ENCODE measurements at regions not wholly inside any gene's neighbourhood (a gene's known extent, or its start where the extent isn't known, plus 50 kb on each side); places are given as distances from the start of the nearest gene placed in this dataset.

DNA sequence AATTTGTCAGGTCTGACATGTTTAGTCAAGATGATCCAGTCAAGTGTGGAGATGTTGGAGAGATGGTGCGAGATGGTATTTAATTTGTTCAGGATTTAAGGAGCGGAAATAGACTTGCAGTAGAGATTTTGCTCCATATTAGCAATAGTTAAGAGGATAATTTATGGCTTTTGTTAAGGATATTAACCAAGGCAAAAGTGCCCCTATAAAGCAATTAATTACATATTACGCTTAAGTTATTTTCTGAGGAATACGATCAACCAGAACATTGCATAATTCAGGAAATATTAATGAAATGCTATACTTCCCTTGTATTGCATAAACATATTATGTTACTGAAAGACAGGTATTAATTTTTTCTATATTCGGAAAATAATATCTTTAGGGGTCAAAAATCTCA, 83.9 kb downstream of the ZIC1 start:
- intact Hi-C loops (cut with DNase I), result no loop called here
- Histone ChIP-seq H3K27me3 (no peaks in the 10 kb centered on the region), H3K9me3 (no peaks in the 10 kb centered on the region), H3K36me3 (no peaks in the 10 kb centered on the region), H3K27ac (no peak overlapping the region), H3K4me1 (no peaks in the 10 kb centered on the region), H3K4me3 (no peak overlapping the region)
- no peak for DNase-seq
- WGBS, 4 donors, result 94 to 96% (median 94%) methylated on average over 5 of the region's 5 CpGs
- no peak for ATAC-seq
- TF ChIP-seq, protein P1, sequence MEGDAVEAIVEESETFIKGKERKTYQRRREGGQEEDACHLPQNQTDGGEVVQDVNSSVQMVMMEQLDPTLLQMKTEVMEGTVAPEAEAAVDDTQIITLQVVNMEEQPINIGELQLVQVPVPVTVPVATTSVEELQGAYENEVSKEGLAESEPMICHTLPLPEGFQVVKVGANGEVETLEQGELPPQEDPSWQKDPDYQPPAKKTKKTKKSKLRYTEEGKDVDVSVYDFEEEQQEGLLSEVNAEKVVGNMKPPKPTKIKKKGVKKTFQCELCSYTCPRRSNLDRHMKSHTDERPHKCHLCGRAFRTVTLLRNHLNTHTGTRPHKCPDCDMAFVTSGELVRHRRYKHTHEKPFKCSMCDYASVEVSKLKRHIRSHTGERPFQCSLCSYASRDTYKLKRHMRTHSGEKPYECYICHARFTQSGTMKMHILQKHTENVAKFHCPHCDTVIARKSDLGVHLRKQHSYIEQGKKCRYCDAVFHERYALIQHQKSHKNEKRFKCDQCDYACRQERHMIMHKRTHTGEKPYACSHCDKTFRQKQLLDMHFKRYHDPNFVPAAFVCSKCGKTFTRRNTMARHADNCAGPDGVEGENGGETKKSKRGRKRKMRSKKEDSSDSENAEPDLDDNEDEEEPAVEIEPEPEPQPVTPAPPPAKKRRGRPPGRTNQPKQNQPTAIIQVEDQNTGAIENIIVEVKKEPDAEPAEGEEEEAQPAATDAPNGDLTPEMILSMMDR (IDR thresholded peaks at IDR 0.05), result no peak
- TF ChIP-seq POLR2A (IDR thresholded peaks at IDR 0.05), result no peak

DNA sequence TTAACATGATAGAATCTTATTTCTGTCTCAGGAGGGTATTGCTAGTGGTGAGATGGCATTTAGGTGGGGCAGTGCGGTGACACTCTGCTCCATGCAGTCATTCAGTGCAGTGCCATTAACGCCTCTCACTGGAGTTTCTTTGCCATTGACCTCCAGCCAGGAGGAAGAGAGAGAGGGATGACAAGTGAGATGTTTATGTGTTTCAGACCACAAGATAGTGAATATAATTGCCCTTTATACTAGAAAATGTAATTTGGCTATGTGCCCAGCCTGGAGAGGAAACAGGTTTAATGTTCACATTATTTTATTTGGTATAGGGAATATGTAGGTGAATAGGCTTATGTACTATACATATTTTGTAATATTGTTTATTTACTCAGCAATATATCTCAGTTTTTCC, 84.5 kb downstream of the ZIC1 start:
- Histone ChIP-seq H3K27me3 (no peaks in the 10 kb centered on the region), H3K4me3 (no peak overlapping the region), H3K36me3 (no peaks in the 10 kb centered on the region), H3K4me1 (no peaks in the 10 kb centered on the region), H3K9me3 (no peaks in the 10 kb centered on the region), H3K27ac (no peak overlapping the region)
- DNase-seq (no peak), ATAC-seq (no peak)
- TF ChIP-seq, protein P1 (IDR thresholded peaks at IDR 0.05), result no peak
- no peak for TF ChIP-seq POLR2A (IDR thresholded peaks at IDR 0.05)
- WGBS, 4 donors, result 64 to 79% (median 73%) methylated on average over 2 of the region's 2 CpGs
- intact Hi-C loops (cut with DNase I), result no loop called here

DNA sequence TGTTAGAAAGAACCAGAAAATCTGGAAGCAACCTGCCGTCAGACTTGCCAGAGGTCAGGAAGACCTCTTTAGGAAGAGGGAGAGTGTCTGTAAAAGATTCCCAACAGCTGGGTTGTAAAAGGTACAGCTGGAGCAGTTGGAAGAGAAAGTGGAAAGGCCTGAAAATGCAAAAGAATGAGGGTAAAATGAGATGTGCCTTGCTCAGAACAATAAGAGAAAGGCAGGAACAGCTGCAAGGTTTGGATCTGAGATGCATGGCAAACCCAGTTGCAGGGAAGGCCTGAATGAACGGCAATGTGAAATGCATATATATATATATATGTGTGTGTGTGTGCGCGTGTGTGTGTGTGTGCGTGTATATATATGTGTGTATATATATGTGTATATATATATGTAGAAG, 88.1 kb downstream of the ZIC1 start:
- intact Hi-C loops (cut with DNase I), result no loop called here
- WGBS, 4 donors, result 69 to 78% (median 75%) methylated on average over 5 of the region's 5 CpGs

DNA sequence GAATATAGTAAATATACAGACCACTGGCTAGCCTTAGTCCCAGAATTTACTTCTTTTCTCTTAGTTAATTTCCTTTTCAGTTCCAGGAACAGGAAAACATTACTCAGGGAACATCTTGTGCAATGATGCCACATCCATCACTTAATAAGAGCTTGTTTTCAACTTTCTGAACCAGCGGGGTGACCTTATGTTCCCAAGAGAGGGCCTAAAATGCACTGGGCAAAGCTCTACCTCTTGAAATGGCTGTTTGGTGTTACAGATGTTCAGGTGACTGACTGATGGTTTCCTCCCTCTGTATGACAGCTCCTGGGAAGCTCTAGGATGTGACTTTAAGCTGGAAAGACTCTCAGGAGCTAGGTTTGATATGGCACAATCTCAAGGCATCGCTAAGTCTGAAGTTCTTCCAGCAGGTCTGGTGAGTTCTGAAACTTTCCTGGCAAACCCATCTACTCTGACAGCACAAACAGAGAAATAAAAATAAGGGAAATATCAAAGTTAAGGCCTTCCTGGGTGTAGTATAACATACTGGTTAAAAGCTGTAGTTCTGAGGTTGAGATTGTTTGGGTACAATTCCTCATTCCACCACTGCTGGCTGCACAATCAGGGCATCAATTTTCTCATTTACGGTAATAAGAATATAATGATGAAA, 98.6 kb downstream of the ZIC1 start:
- ATAC-seq, result peak in 3 of 4 donors; percentile 26 to 59 (median 57)
- DNase-seq, result no peak
- no peaks in the 10 kb centered on the region for H3K27me3 ChIP-seq
- H3K4me3 ChIP-seq, result no peak overlapping the region
- TF ChIP-seq, protein P1 (IDR thresholded peaks at IDR 0.05), result no peak
- no peak for TF ChIP-seq POLR2A (IDR thresholded peaks at IDR 0.05)
- no peaks in the 10 kb centered on the region for H3K4me1 ChIP-seq
- 81 to 88% (median 85%) methylated on average over 3 of the region's 3 CpGs for WGBS, 4 donors
- H3K9me3 ChIP-seq, result no peaks in the 10 kb centered on the region
- H3K36me3 ChIP-seq, result no peaks in the 10 kb centered on the region
- intact Hi-C loops (cut with DNase I), result no loop called here
- no peak overlapping the region for H3K27ac ChIP-seq

More for the DNA sequence above, 88.1 kb downstream of the ZIC1 start:
- Histone ChIP-seq H3K9me3 (no peaks in the 10 kb centered on the region), H3K27me3 (no peaks in the 10 kb centered on the region), H3K4me1 (no peaks in the 10 kb centered on the region), H3K4me3 (no peak overlapping the region), H3K27ac (no peak overlapping the region), H3K36me3 (no peaks in the 10 kb centered on the region)
- ATAC-seq, result no peak
- no peak for DNase-seq
- no peak for TF ChIP-seq POLR2A (IDR thresholded peaks at IDR 0.05)
- TF ChIP-seq, protein P1 (IDR thresholded peaks at IDR 0.05), result no peak
